ENCODE measurements at regions not wholly inside any gene's neighbourhood (a gene's known extent, or its start where the extent isn't known, plus 50 kb on each side); places are given as distances from the start of the nearest gene placed in this dataset.

DNA sequence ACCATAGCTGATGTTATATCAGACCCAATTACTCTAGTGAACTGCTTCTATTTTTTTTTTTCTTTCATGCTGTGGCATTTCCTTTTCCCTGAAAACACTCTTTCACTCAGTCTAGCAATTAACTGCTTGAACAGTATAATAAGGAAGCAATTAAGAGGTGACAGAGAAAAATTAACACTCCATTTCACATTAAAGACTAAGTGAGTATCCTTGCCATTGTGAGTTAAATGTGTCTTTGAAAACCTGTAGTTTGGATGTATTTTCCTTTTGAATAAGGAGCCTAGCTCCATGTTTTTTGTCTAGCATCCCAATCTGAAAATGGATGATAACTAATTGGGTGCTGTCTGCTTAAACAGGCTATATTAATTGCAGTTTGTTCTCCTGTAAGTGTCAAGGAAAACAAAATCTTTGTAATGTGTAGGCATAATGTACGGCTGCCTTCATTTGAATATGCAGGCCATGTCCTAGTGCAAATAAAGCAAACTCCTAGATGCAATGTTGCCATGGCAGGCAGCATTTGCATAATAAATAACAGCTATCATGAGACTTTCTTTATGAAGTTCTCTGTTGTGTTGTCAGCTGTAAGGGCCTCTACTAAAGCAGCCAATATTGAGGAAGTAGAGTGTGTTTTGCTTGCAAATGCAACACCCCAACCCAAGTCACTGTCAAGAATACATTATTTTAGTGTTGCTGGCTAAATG is 416.7 kb downstream of the ZIC3 start:
- no peak for TF ChIP-seq TP53 (CRISPR knock-in tag; IDR thresholded peaks at IDR 0.05)
- TF ChIP-seq, protein P1, sequence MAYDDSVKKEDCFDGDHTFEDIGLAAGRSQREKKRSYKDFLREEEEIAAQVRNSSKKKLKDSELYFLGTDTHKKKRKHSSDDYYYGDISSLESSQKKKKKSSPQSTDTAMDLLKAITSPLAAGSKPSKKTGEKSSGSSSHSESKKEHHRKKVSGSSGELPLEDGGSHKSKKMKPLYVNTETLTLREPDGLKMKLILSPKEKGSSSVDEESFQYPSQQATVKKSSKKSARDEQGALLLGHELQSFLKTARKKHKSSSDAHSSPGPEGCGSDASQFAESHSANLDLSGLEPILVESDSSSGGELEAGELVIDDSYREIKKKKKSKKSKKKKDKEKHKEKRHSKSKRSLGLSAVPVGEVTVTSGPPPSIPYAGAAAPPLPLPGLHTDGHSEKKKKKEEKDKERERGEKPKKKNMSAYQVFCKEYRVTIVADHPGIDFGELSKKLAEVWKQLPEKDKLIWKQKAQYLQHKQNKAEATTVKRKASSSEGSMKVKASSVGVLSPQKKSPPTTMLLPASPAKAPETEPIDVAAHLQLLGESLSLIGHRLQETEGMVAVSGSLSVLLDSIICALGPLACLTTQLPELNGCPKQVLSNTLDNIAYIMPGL (CRISPR knock-in tag; IDR thresholded peaks at IDR 0.05): no peak
- TF ChIP-seq, protein P2, sequence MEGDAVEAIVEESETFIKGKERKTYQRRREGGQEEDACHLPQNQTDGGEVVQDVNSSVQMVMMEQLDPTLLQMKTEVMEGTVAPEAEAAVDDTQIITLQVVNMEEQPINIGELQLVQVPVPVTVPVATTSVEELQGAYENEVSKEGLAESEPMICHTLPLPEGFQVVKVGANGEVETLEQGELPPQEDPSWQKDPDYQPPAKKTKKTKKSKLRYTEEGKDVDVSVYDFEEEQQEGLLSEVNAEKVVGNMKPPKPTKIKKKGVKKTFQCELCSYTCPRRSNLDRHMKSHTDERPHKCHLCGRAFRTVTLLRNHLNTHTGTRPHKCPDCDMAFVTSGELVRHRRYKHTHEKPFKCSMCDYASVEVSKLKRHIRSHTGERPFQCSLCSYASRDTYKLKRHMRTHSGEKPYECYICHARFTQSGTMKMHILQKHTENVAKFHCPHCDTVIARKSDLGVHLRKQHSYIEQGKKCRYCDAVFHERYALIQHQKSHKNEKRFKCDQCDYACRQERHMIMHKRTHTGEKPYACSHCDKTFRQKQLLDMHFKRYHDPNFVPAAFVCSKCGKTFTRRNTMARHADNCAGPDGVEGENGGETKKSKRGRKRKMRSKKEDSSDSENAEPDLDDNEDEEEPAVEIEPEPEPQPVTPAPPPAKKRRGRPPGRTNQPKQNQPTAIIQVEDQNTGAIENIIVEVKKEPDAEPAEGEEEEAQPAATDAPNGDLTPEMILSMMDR (IDR thresholded peaks at IDR 0.05): no peak
- TF ChIP-seq, protein P3, sequence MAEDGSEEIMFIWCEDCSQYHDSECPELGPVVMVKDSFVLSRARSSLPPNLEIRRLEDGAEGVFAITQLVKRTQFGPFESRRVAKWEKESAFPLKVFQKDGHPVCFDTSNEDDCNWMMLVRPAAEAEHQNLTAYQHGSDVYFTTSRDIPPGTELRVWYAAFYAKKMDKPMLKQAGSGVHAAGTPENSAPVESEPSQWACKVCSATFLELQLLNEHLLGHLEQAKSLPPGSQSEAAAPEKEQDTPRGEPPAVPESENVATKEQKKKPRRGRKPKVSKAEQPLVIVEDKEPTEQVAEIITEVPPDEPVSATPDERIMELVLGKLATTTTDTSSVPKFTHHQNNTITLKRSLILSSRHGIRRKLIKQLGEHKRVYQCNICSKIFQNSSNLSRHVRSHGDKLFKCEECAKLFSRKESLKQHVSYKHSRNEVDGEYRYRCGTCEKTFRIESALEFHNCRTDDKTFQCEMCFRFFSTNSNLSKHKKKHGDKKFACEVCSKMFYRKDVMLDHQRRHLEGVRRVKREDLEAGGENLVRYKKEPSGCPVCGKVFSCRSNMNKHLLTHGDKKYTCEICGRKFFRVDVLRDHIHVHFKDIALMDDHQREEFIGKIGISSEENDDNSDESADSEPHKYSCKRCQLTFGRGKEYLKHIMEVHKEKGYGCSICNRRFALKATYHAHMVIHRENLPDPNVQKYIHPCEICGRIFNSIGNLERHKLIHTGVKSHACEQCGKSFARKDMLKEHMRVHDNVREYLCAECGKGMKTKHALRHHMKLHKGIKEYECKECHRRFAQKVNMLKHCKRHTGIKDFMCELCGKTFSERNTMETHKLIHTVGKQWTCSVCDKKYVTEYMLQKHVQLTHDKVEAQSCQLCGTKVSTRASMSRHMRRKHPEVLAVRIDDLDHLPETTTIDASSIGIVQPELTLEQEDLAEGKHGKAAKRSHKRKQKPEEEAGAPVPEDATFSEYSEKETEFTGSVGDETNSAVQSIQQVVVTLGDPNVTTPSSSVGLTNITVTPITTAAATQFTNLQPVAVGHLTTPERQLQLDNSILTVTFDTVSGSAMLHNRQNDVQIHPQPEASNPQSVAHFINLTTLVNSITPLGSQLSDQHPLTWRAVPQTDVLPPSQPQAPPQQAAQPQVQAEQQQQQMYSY (CRISPR knock-in tag; IDR thresholded peaks at IDR 0.05): no peak
- TF ChIP-seq, protein P4, sequence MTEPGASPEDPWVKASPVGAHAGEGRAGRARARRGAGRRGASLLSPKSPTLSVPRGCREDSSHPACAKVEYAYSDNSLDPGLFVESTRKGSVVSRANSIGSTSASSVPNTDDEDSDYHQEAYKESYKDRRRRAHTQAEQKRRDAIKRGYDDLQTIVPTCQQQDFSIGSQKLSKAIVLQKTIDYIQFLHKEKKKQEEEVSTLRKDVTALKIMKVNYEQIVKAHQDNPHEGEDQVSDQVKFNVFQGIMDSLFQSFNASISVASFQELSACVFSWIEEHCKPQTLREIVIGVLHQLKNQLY (CRISPR knock-in tag; IDR thresholded peaks at IDR 0.05): no peak
- no peak for TF ChIP-seq CBFB (CRISPR knock-in tag; IDR thresholded peaks at IDR 0.05; ENCODE audit: low read depth)
- TF ChIP-seq OVOL2 (CRISPR knock-in tag; IDR thresholded peaks at IDR 0.05; ENCODE audit: borderline replicate concordance): no peak
- no peak for TF ChIP-seq FOXP1 (CRISPR knock-in tag; IDR thresholded peaks at IDR 0.05; ENCODE audit: borderline replicate concordance)
- TF ChIP-seq ESRRA (CRISPR knock-in tag; IDR thresholded peaks at IDR 0.05; ENCODE audit: borderline replicate concordance): no peak
- no peak for TF ChIP-seq ZBTB21 (CRISPR knock-in tag; IDR thresholded peaks at IDR 0.05; ENCODE audit: borderline replicate concordance)
- TF ChIP-seq SP1 (CRISPR knock-in tag; conservative IDR thresholded peaks at IDR 0.05): no peak
